DND-41 (cell line): ENCODE measurements at regions not wholly inside any gene's neighbourhood (a gene's known extent, or its start where the extent isn't known, plus 50 kb on each side); places are given as distances from the start of the nearest gene placed in this dataset.

ENCODE experiments used
- ATAC-seq: fragments of 200-7000 bp; cut with Tn5 transposase; 3 replicates; pipeline ENCODE4 v1.9.1; 2021; ENCODE audit warnings: low read depth; ENCODE audit not compliant: insufficient read depth
- DNase-seq: peaks from one replicate; pipeline ENCODE4 v3.0.0-alpha.2; 2020
- H2AFZ ChIP-seq: 2 replicates; pipeline ENCODE4 v1.6.0; 2012; ENCODE audit warnings: low read depth, low read length
- H3K27ac ChIP-seq: 2 replicates; pipeline ENCODE4 v1.5.1; 2012; ENCODE audit warnings: low read length, inconsistent platforms
- H3K27me3 ChIP-seq: fragments of 200-600 bp; sonication (generic); 2 replicates; pipeline ENCODE4 v1.6.0; 2012; ENCODE audit warnings: low read length, mild to moderate bottlenecking, inconsistent platforms; ENCODE audit not compliant: insufficient read depth, poor library complexity
- H3K36me3 ChIP-seq: 2 replicates; pipeline ENCODE4 v1.5.1; 2012; ENCODE audit warnings: low read length, inconsistent platforms; ENCODE audit not compliant: insufficient read depth
- H3K4me1 ChIP-seq: 2 replicates; pipeline ENCODE4 v1.5.1; 2012; ENCODE audit warnings: mild to moderate bottlenecking, low read length; ENCODE audit not compliant: insufficient read depth
- H3K4me2 ChIP-seq: 2 replicates; pipeline ENCODE4 v1.6.0; 2012; ENCODE audit warnings: mild to moderate bottlenecking, moderate library complexity, low read length, inconsistent platforms; ENCODE audit not compliant: insufficient read depth
- H3K4me3 ChIP-seq, 2 experiments: fragments of 200-600 bp in 1 of 2; shearing (Covaris generic) in 1 of 2; 2 replicates each; pipeline ENCODE4 v1.5.1; 2012 to 2016; ENCODE audit warnings: inconsistent platforms in 2 of 2, low read length in 2 of 2, mild to moderate bottlenecking in 2 of 2, low read depth in 1 of 2, moderate library complexity in 1 of 2
- H3K79me2 ChIP-seq: 2 replicates; pipeline ENCODE4 v1.6.0; 2012; ENCODE audit warnings: low read length, inconsistent platforms; ENCODE audit not compliant: insufficient read depth
- H3K9ac ChIP-seq: 2 replicates; pipeline ENCODE4 v1.6.0; 2012; ENCODE audit warnings: low read depth, mild to moderate bottlenecking, inconsistent platforms, low read length, moderate library complexity
- H3K9me3 ChIP-seq: 2 replicates; pipeline ENCODE4 v1.5.1; 2012; ENCODE audit warnings: low read length, moderate library complexity, mild to moderate bottlenecking, inconsistent platforms; ENCODE audit not compliant: insufficient read depth, severe bottlenecking
- H4K20me1 ChIP-seq: 2 replicates; pipeline ENCODE4 v1.6.0; 2012; ENCODE audit warnings: low read length; ENCODE audit not compliant: insufficient read depth
- CTCF ChIP-seq: IDR thresholded peaks from 2 replicates; pipeline ENCODE4 v1.5.1; 2012; ENCODE audit warnings: borderline replicate concordance, low read length, moderate library complexity, mild to moderate bottlenecking; ENCODE audit not compliant: poor library complexity, severe bottlenecking; ENCODE audit errors: extremely low read depth
- EZH2 ChIP-seq: IDR thresholded peaks from 3 replicates; pipeline ENCODE4 v1.6.1; 2012; ENCODE audit warnings: borderline replicate concordance, low read depth, mild to moderate bottlenecking, moderate library complexity, low read length, inconsistent platforms; ENCODE audit not compliant: severe bottlenecking

GRCh38 chr4:81789158-81789557 is 317.5 kb upstream of the RASGEF1B start:
- Histone ChIP-seq H3K4me1 (no peaks in the 10 kb centered on the region), H3K36me3 (no peaks in the 10 kb centered on the region), H3K4me2 (no peak overlapping the region), H3K27ac (no peak overlapping the region), H2AFZ (no peak overlapping the region), H3K9me3 (no peaks in the 10 kb centered on the region), H3K9ac (no peak overlapping the region), H4K20me1 (no peaks in the 10 kb centered on the region), H3K79me2 (no peaks in the 10 kb centered on the region), H3K4me3 (no peak overlapping the region), H3K27me3 (no peaks in the 10 kb centered on the region)
- ATAC-seq (no peak), DNase-seq (no peak)
- TF ChIP-seq EZH2, result no peak
- no peak for TF ChIP-seq CTCF

GRCh38 chr4:81786766-81787165 is 315.1 kb upstream of the RASGEF1B start:
- no peak overlapping the region for H3K27ac ChIP-seq
- H3K36me3 ChIP-seq, result no peaks in the 10 kb centered on the region
- no peak overlapping the region for H3K4me2 ChIP-seq
- no peak overlapping the region for H2AFZ ChIP-seq
- no peaks in the 10 kb centered on the region for H3K4me1 ChIP-seq
- TF ChIP-seq EZH2 (no peak), CTCF (no peak)
- DNase-seq, result no peak
- H4K20me1 ChIP-seq, result no peaks in the 10 kb centered on the region
- H3K27me3 ChIP-seq, result no peaks in the 10 kb centered on the region
- no peaks in the 10 kb centered on the region for H3K9me3 ChIP-seq
- H3K4me3 ChIP-seq, result no peak overlapping the region
- no peak overlapping the region for H3K9ac ChIP-seq
- ATAC-seq, result no peak
- H3K79me2 ChIP-seq, result no peaks in the 10 kb centered on the region

- ATAC-seq (no peak), DNase-seq (no peak)
- H3K79me2 ChIP-seq, result no peaks in the 10 kb centered on the region
- no peak overlapping the region for H3K9ac ChIP-seq
- H2AFZ ChIP-seq, result no peak overlapping the region
- no peaks in the 10 kb centered on the region for H3K9me3 ChIP-seq
- H3K36me3 ChIP-seq, result no peaks in the 10 kb centered on the region
- H3K4me1 ChIP-seq, result no peaks in the 10 kb centered on the region
- H3K4me2 ChIP-seq, result no peak overlapping the region
- TF ChIP-seq EZH2 (no peak), CTCF (no peak)
- H4K20me1 ChIP-seq, result no peaks in the 10 kb centered on the region
- H3K27ac ChIP-seq, result no peak overlapping the region
- no peak overlapping the region for H3K4me3 ChIP-seq
- no peaks in the 10 kb centered on the region for H3K27me3 ChIP-seq
These were observed 314.5 kb upstream of the RASGEF1B start for GRCh38 chr4:81786063-81786763.
